ENCODE measurements at regions not wholly inside any gene's neighbourhood (a gene's known extent, or its start where the extent isn't known, plus 50 kb on each side); places are given as distances from the start of the nearest gene placed in this dataset.

GRCh38 chr10:107649249-107649648 lies 484.7 kb upstream of the SORCS1 start:
- Histone ChIP-seq H3K27ac (no peak overlapping the region), H3K27me3 (no peaks in the 10 kb centered on the region), H3K36me3 (no peaks in the 10 kb centered on the region), H3K4me3 (no peak overlapping the region), H3K9me3 (no peaks in the 10 kb centered on the region), H3K4me1 (peaks cover 0 to 8% (median 0%) of the 10 kb centered on the region in 4 donors)
- TF ChIP-seq EP300 (IDR thresholded peaks at IDR 0.05) (no peak), CTCF (IDR thresholded peaks at IDR 0.05) (no peak), POLR2A (IDR thresholded peaks at IDR 0.05) (no peak)
- no peak for DNase-seq (ENCODE audit: low spot score in 2 of 2)
- WGBS, 2 donors = 82% methylated on average over 4 of the region's 4 CpGs

GRCh38 chr10:107647462-107647861 lies 483.0 kb upstream of the SORCS1 start:
- DNase-seq (ENCODE audit: low spot score in 2 of 2) = no peak
- Histone ChIP-seq H3K9me3 (no peaks in the 10 kb centered on the region), H3K36me3 (no peaks in the 10 kb centered on the region), H3K27me3 (no peaks in the 10 kb centered on the region), H3K4me3 (no peak overlapping the region), H3K4me1 (no peaks in the 10 kb centered on the region), H3K27ac (no peak overlapping the region)
- TF ChIP-seq EP300 (IDR thresholded peaks at IDR 0.05) (no peak), POLR2A (IDR thresholded peaks at IDR 0.05) (no peak), CTCF (IDR thresholded peaks at IDR 0.05) (no peak)
- 89 to 91% methylated on average over 1 of the region's 1 CpG for WGBS, 2 donors

GRCh38 chr10:107631876-107632275 lies 467.4 kb upstream of the SORCS1 start:
- Histone ChIP-seq H3K27ac (no peak overlapping the region), H3K9me3 (no peaks in the 10 kb centered on the region), H3K27me3 (no peaks in the 10 kb centered on the region), H3K4me1 (no peaks in the 10 kb centered on the region), H3K36me3 (no peaks in the 10 kb centered on the region), H3K4me3 (no peak overlapping the region)
- no peak for TF ChIP-seq POLR2A (IDR thresholded peaks at IDR 0.05)
- TF ChIP-seq EP300 (IDR thresholded peaks at IDR 0.05) = no peak
- no peak for TF ChIP-seq CTCF (IDR thresholded peaks at IDR 0.05)
- WGBS, 2 donors = 93 to 97% methylated on average over 3 to 4 of the region's 4 CpGs
- DNase-seq (ENCODE audit: low spot score in 2 of 2) = no peak

GRCh38 chr10:107626862-107627261 lies 462.4 kb upstream of the SORCS1 start:
- Histone ChIP-seq H3K4me1 (no peaks in the 10 kb centered on the region), H3K27me3 (no peaks in the 10 kb centered on the region), H3K4me3 (no peak overlapping the region), H3K9me3 (no peaks in the 10 kb centered on the region), H3K36me3 (no peaks in the 10 kb centered on the region), H3K27ac (no peak overlapping the region)
- no peak for DNase-seq (ENCODE audit: low spot score in 2 of 2)
- WGBS, 2 donors = 93 to 97% methylated on average over 3 of the region's 3 CpGs
- TF ChIP-seq CTCF (IDR thresholded peaks at IDR 0.05) = no peak
- no peak for TF ChIP-seq EP300 (IDR thresholded peaks at IDR 0.05)

GRCh38 chr10:107623292-107623691 lies 458.8 kb upstream of the SORCS1 start:
- Histone ChIP-seq H3K4me1 (no peaks in the 10 kb centered on the region), H3K9me3 (no peaks in the 10 kb centered on the region), H3K36me3 (no peaks in the 10 kb centered on the region), H3K27ac (no peak overlapping the region), H3K4me3 (no peak overlapping the region), H3K27me3 (no peaks in the 10 kb centered on the region)
- 84 to 87% methylated on average over 3 of the region's 3 CpGs for WGBS, 2 donors
- TF ChIP-seq CTCF (IDR thresholded peaks at IDR 0.05) (no peak), POLR2A (IDR thresholded peaks at IDR 0.05) (no peak), EP300 (IDR thresholded peaks at IDR 0.05) (no peak)
- no peak for DNase-seq (ENCODE audit: low spot score in 2 of 2)

Data from tibial nerve (tissue), 4 donors.